ENCODE measurements at regions not wholly inside any gene's neighbourhood (a gene's known extent, or its start where the extent isn't known, plus 50 kb on each side); places are given as distances from the start of the nearest gene placed in this dataset.

- FAIRE-seq = no peak
- no peak for DNase-seq (ENCODE audit: insufficient read length, low spot score)
Observed at GRCh38 chr10:81532403-81532802, 342.6 kb upstream of the NRG3 start.

DNA sequence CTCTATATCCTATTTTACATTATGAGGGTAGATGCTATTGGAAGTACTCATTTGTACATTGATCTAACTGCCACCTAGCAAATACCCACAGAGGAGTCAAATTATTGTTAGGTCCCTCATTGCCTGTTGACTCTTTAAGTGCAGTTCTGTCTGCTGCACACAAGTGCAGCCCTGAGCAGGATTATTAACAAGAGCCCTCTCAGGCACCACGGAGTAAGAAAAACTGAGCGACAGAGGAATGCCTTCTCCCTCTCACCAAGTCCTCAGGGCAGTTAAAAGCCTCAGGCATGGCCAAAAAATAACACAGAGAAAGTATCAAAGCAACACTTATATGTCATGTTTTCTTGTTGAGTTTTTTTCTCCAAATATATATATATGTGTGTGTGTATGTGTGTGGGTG lies 340.0 kb upstream of the NRG3 start:
- TF ChIP-seq CTCF (IDR thresholded peaks at IDR 0.05; ENCODE audit: insufficient read depth, missing control alignments) = no peak
- DNase-seq (ENCODE audit: insufficient read length, low spot score) = no peak
- no peak for FAIRE-seq

More at GRCh38 chr10:81532403-81532802, 342.6 kb upstream of the NRG3 start:
- TF ChIP-seq CTCF (IDR thresholded peaks at IDR 0.05; ENCODE audit: insufficient read depth, missing control alignments) = no peak

GRCh38 chr10:81541517-81541916 lies 333.5 kb upstream of the NRG3 start:
- FAIRE-seq (no peak), DNase-seq (ENCODE audit: insufficient read length, low spot score) (no peak)
- TF ChIP-seq CTCF (IDR thresholded peaks at IDR 0.05; ENCODE audit: insufficient read depth, missing control alignments) = no peak

GRCh38 chr10:81546243-81546642 lies 328.8 kb upstream of the NRG3 start:
- no peak for DNase-seq (ENCODE audit: insufficient read length, low spot score)
- no peak for FAIRE-seq
- TF ChIP-seq CTCF (IDR thresholded peaks at IDR 0.05; ENCODE audit: insufficient read depth, missing control alignments) = no peak

- no peak for TF ChIP-seq CTCF (IDR thresholded peaks at IDR 0.05; ENCODE audit: insufficient read depth, missing control alignments)
- FAIRE-seq (no peak), DNase-seq (ENCODE audit: insufficient read length, low spot score) (no peak)
Observed at GRCh38 chr10:81548160-81548559, 326.8 kb upstream of the NRG3 start.

- no peak for FAIRE-seq
- no peak for TF ChIP-seq CTCF (IDR thresholded peaks at IDR 0.05; ENCODE audit: insufficient read depth, missing control alignments)
- no peak for DNase-seq (ENCODE audit: insufficient read length, low spot score)
Observed at GRCh38 chr10:81564143-81564542, 310.9 kb upstream of the NRG3 start.

DNA sequence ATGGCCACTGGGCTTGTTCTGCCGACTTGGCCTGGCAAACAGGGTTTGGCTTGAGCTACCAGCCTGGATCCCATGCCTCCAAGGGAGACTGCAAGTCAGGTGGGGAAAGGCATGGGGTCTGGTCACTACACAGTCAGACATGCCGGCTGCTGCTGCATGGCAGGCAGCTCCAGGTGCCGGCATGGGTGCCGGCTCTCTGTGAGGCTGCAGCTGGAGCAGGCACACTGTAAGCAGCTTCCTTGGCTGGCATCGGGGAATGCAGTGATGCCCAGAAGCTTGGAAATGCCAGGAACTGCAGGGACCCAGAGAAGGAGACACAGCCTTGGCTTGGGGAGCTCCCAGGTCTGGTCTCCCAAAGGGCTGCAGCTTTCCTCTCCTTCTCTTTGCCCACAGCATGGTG lies 305.5 kb upstream of the NRG3 start:
- no peak for DNase-seq (ENCODE audit: insufficient read length, low spot score)
- FAIRE-seq = no peak
- TF ChIP-seq CTCF (IDR thresholded peaks at IDR 0.05; ENCODE audit: insufficient read depth, missing control alignments) = no peak

Measured in D721Med (cell line).